SHP77 treated with DMSO at 0.1 percent for 48 hours (cell line): ENCODE measurements at regions not wholly inside any gene's neighbourhood (a gene's known extent, or its start where the extent isn't known, plus 50 kb on each side); places are given as distances from the start of the nearest gene placed in this dataset.

Source experiments
- DNase-seq: peaks from one replicate; lab custom pipeline; 2025; lab: John Stamatoyannopoulos, UW

DNA sequence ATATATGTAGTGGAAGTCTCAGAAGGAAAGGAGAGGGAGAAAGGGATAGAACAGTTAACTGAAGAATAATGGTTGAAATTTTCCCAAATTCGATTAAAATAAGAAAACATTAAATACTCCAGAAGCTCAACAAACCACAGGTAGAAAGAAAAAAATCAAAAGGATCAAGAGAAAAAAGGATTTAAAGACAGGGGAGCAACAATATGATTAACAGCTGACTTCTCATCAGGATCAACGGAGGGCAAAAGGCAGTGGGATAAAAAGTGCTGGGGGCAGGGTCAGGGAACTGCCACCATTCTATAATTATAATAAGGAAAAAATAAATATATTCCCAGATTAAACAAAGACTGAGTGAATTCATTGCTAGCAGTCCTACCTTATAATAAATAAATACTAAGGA, 55.3 kb downstream of the CDKN2C start:
- DNase-seq = no peak

DNA sequence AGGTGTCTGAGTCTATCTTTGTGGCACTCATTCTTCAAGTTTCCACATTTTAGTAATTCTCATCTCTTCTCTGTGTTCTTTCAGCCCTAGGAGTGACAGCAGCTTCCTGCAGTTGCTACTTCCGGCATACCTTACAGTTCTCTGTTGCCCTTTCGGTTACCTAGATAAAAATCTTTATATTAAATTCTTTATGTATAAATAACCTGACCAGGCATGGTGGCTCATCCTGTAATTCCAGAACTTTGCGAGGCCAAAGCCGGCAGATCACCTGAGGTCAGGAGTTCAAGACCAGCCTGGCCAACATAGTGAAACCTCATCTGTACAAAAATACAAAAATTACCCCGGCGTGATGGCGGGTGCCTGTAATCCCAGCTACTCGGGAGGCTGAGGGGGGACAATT, 62.9 kb downstream of the CDKN2C start:
- DNase-seq = no peak

DNA sequence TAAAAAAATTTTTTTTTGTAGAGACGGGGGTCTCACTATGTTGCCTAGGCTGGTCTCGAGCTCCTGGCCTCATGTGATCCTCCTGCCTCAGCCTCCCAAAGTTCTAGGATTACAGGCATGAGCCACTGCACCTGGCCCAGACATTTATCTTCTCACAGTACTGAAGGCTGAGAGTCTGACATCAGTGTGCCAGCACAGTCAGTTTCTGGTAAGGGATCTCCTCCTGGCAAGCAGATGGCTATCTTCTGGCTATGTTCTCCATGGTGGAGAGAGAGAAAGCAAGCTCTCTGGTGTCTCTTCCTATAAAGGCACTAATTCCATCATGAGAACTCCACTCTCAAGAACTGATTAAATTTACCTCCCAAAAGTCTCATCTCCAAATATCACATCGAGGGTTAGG, 57.8 kb upstream of the C1orf185 start:
- no peak for DNase-seq

DNA sequence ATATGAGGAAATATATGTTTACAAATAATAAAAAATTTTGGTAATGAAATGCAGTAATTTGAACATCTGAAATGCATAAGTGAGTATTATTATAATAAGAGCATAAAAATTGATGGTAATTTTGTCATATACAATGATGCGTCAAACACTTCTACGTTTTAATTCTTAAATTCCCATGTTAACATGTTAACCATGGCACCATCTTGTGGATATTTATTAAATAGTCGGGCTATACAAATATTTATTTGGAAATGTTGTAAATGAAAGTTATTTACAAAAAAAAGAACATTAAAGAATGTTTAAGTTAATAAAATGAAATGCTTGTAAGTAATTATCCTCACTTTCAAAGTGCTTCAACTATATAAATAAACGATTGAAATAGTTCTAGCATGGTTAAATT, 57.2 kb upstream of the C1orf185 start:
- DNase-seq = peak; percentile 17

DNA sequence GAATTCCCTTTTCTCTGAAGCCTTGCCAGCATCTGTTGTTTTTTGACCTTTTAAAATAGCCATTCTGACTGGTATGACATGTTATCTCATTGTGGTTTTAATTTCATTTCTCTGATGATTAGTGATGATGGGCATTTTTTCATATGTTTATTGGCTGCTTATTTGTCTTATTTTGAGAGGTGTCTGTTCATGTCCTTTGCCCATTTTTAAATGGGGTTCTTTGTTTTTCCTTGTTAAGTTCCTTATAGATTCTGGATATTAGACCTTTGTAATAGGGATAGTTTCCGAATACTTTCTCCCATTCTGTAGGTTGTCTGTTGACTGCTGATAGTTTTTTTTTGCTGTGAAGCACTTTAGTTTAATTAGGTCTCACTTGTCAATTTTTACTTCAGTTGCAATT, 54.0 kb upstream of the C1orf185 start:
- DNase-seq = no peak

DNA sequence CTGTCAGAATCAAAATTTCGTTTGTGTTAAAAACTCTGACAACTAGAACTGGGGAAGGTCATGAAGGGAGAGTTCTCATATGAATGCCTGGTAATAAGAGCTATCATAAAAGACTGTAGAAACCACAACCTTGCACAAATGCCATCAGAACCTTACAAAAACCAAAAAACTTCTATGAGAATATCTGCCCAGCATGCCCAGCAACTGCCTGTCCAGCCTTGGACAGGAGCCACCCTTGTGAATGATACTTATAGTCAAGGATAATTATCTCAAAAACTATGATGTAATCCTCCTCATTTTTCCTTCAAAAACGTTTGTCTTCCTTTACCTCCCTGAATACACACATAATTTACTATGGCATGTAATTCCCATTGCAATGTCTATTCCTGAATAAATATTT, 53.4 kb upstream of the C1orf185 start:
- no peak for DNase-seq
